ENCODE measurements at regions not wholly inside any gene's neighbourhood (a gene's known extent, or its start where the extent isn't known, plus 50 kb on each side); places are given as distances from the start of the nearest gene placed in this dataset.

- no peak for TF ChIP-seq FOXA1 (IDR thresholded peaks at IDR 0.05)
- TF ChIP-seq HNF4G (IDR thresholded peaks at IDR 0.05): no peak
- TF ChIP-seq EGR1 (IDR thresholded peaks at IDR 0.05; ENCODE audit: low read depth in 2 of 2): no peak
- no peak for TF ChIP-seq FOXA2 (IDR thresholded peaks at IDR 0.05)
Measured at GRCh38 chr5:155960177-155960576, 366.8 kb upstream of the SGCD start (continued).

GRCh38 chr5:155969537-155969936 is 357.4 kb upstream of the SGCD start:
- no peaks in the 10 kb centered on the region for H3K36me3 ChIP-seq (ENCODE audit: control insufficient read depth in 4 of 4, insufficient read depth in 3 of 4, low read depth in 1 of 4, low read length in 3 of 4)
- no peak for TF ChIP-seq NR2F2 (IDR thresholded peaks at IDR 0.05)
- TF ChIP-seq HNF4G (IDR thresholded peaks at IDR 0.05): no peak
- no peak for TF ChIP-seq RAD21 (IDR thresholded peaks at IDR 0.05)
- TF ChIP-seq, protein P1, sequence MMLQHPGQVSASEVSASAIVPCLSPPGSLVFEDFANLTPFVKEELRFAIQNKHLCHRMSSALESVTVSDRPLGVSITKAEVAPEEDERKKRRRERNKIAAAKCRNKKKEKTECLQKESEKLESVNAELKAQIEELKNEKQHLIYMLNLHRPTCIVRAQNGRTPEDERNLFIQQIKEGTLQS (IDR thresholded peaks at IDR 0.05): no peak
- TF ChIP-seq ZBTB33 (IDR thresholded peaks at IDR 0.05): no peak
- TF ChIP-seq YY1 (IDR thresholded peaks at IDR 0.05): no peak
- no peak for TF ChIP-seq HNF4A (conservative IDR thresholded peaks at IDR 0.05)
- TF ChIP-seq CTCF (IDR thresholded peaks at IDR 0.05; ENCODE audit: low read depth, low read length, missing input control): no peak
- TF ChIP-seq, protein P2, sequence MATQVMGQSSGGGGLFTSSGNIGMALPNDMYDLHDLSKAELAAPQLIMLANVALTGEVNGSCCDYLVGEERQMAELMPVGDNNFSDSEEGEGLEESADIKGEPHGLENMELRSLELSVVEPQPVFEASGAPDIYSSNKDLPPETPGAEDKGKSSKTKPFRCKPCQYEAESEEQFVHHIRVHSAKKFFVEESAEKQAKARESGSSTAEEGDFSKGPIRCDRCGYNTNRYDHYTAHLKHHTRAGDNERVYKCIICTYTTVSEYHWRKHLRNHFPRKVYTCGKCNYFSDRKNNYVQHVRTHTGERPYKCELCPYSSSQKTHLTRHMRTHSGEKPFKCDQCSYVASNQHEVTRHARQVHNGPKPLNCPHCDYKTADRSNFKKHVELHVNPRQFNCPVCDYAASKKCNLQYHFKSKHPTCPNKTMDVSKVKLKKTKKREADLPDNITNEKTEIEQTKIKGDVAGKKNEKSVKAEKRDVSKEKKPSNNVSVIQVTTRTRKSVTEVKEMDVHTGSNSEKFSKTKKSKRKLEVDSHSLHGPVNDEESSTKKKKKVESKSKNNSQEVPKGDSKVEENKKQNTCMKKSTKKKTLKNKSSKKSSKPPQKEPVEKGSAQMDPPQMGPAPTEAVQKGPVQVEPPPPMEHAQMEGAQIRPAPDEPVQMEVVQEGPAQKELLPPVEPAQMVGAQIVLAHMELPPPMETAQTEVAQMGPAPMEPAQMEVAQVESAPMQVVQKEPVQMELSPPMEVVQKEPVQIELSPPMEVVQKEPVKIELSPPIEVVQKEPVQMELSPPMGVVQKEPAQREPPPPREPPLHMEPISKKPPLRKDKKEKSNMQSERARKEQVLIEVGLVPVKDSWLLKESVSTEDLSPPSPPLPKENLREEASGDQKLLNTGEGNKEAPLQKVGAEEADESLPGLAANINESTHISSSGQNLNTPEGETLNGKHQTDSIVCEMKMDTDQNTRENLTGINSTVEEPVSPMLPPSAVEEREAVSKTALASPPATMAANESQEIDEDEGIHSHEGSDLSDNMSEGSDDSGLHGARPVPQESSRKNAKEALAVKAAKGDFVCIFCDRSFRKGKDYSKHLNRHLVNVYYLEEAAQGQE (IDR thresholded peaks at IDR 0.05): no peak
- TF ChIP-seq SP1 (IDR thresholded peaks at IDR 0.05): no peak
- TF ChIP-seq MAX (IDR thresholded peaks at IDR 0.05): no peak
- TF ChIP-seq JUND (IDR thresholded peaks at IDR 0.05): no peak
- TF ChIP-seq RXRA (IDR thresholded peaks at IDR 0.05): no peak
- TF ChIP-seq GABPA (IDR thresholded peaks at IDR 0.05 in 1 of 2, conservative IDR thresholded peaks at IDR 0.05 in 1 of 2): no peak
- TF ChIP-seq FOXA1 (IDR thresholded peaks at IDR 0.05): no peak
- no peak for TF ChIP-seq EGR1 (IDR thresholded peaks at IDR 0.05; ENCODE audit: low read depth in 2 of 2)
- TF ChIP-seq FOXA2 (IDR thresholded peaks at IDR 0.05): no peak
- TF ChIP-seq TAF1 (conservative IDR thresholded peaks at IDR 0.05): no peak
- peaks cover 0 to 3% (median 0%) of the 10 kb centered on the region in 4 donors for H3K27me3 ChIP-seq (ENCODE audit: control insufficient read depth in 4 of 4, insufficient read depth in 4 of 4, low read length in 3 of 4)
- no peak overlapping the region for H3K9ac ChIP-seq (ENCODE audit: low read depth in 1 of 2, low read length in 2 of 2)
- H3K4me3 ChIP-seq (ENCODE audit: low read depth in 1 of 3, low read length in 3 of 3): no peak overlapping the region
- no peaks in the 10 kb centered on the region for H3K4me1 ChIP-seq (ENCODE audit: control insufficient read depth in 4 of 4, insufficient read depth in 4 of 4, low read length in 3 of 4)
- 69% methylated on average over 5 of the region's 5 CpGs for WGBS
- no peak overlapping the region for H3K27ac ChIP-seq (ENCODE audit: low read depth in 1 of 2, low read length in 2 of 2)
- no peaks in the 10 kb centered on the region for H3K9me3 ChIP-seq (ENCODE audit: control insufficient read depth in 4 of 4, low read length in 3 of 4)
- DNase-seq (ENCODE audit: low spot score): no peak

Measured in liver (tissue), 8 donors.